Breast epithelium (tissue), 4 donors: ENCODE measurements at regions not wholly inside any gene's neighbourhood (a gene's known extent, or its start where the extent isn't known, plus 50 kb on each side); places are given as distances from the start of the nearest gene placed in this dataset.
A peak's percentile ranks its signal among the peaks of the same experiment; 100 is the strongest.

Source experiments
- DNase-seq, 2 donors: peaks; one replicate each; pipeline ENCODE4 v3.0.0-alpha.2; 2019; ENCODE audit warnings: low spot score in 2 of 2
- H3K27ac ChIP-seq, 2 donors: fragments of 200-600 bp; sonication (generic) in 1 of 2; one replicate each; pipeline ENCODE4 v1.5.1; 2016 to 2019; ENCODE audit warnings: mild to moderate bottlenecking in 1 of 2
- H3K27me3 ChIP-seq, 2 donors: fragments of 200-600 bp; sonication (generic) in 1 of 2; one replicate each; pipeline versions ENCODE4 v1.5.1 to v1.6.0; 2017 to 2019; ENCODE audit warnings: control low read depth in 1 of 2, mild to moderate bottlenecking in 1 of 2
- H3K36me3 ChIP-seq: fragments of 200-600 bp; one replicate; pipeline ENCODE4 v1.5.1; 2019
- H3K4me1 ChIP-seq, 2 donors: fragments of 200-600 bp; sonication (generic); one replicate each; pipeline ENCODE4 v1.5.1; 2016 to 2019; ENCODE audit warnings: control low read depth in 1 of 2
- H3K4me3 ChIP-seq, 3 donors: fragments of 200-600 bp; sonication (generic); 1 replicate in 2 of 3; 2 replicates in 1 of 3; pipeline ENCODE4 v1.5.1; 2016 to 2019; ENCODE audit warnings: mild to moderate bottlenecking in 3 of 3, moderate library complexity in 2 of 3
- H3K9me3 ChIP-seq, 2 donors: fragments of 200-600 bp; sonication (generic) in 1 of 2; one replicate each; pipeline ENCODE4 v1.5.1; 2016 to 2019; ENCODE audit warnings: control low read depth in 1 of 2
- POLR2A ChIP-seq: fragments of 450-650 bp; IDR thresholded peaks from one replicate; pipeline ENCODE4 v1.6.1; 2016; ENCODE audit warnings: antibody characterized with exemption, mild to moderate bottlenecking, moderate library complexity
- POLR2AphosphoS5 ChIP-seq, 3 donors: sonication (generic); formaldehyde crosslinking; IDR thresholded peaks; one replicate each; pipeline ENCODE4 v1.6.1; 2017; ENCODE audit warnings: antibody characterized with exemption in 3 of 3
- intact Hi-C: fragments of 100-400 bp; cut with DNase I; formaldehyde crosslinking; loops from one replicate; pipeline ENCODE4 v1.15.1; 2023; ENCODE audit warnings: low total_unique reads
- TF ChIP-seq, protein P1 (sequence below), 3 donors: fragments of 450-650 bp; IDR thresholded peaks; one replicate each; pipeline ENCODE4 v1.5.1; 2016 to 2017; ENCODE audit warnings: antibody characterized with exemption in 3 of 3, mild to moderate bottlenecking in 3 of 3, moderate library complexity in 3 of 3

DNA sequence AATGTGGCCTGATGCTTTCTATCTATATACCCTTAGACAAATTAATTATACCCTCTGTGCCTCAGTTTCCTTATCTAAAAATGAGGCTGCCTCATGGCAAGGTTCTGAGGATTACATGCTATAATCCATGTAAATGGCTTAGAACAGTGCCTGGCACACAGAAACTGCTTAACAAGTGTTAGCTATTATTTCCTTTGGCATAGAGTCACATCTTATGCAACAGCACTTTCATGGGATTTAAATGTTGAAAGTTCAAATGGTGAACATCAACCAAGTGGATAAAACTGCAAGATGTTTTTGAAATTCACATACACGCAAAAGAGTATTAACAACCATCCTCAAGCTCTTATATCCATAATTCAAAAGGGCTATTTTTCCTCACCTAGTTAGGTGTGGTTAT is 202.8 kb upstream of the JAG1 start:
- Histone ChIP-seq H3K4me1 (no peaks in the 10 kb centered on the region), H3K9me3 (no peaks in the 10 kb centered on the region), H3K36me3 (no peaks in the 10 kb centered on the region), H3K27me3 (no peaks in the 10 kb centered on the region), H3K27ac (no peak overlapping the region), H3K4me3 (no peak overlapping the region)
- DNase-seq, result no peak
- TF ChIP-seq, protein P1, sequence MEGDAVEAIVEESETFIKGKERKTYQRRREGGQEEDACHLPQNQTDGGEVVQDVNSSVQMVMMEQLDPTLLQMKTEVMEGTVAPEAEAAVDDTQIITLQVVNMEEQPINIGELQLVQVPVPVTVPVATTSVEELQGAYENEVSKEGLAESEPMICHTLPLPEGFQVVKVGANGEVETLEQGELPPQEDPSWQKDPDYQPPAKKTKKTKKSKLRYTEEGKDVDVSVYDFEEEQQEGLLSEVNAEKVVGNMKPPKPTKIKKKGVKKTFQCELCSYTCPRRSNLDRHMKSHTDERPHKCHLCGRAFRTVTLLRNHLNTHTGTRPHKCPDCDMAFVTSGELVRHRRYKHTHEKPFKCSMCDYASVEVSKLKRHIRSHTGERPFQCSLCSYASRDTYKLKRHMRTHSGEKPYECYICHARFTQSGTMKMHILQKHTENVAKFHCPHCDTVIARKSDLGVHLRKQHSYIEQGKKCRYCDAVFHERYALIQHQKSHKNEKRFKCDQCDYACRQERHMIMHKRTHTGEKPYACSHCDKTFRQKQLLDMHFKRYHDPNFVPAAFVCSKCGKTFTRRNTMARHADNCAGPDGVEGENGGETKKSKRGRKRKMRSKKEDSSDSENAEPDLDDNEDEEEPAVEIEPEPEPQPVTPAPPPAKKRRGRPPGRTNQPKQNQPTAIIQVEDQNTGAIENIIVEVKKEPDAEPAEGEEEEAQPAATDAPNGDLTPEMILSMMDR (IDR thresholded peaks at IDR 0.05), result no peak
- no peak for TF ChIP-seq POLR2A
- no peak for TF ChIP-seq POLR2AphosphoS5 (IDR thresholded peaks at IDR 0.05)
- intact Hi-C loops, result no loop called here

DNA sequence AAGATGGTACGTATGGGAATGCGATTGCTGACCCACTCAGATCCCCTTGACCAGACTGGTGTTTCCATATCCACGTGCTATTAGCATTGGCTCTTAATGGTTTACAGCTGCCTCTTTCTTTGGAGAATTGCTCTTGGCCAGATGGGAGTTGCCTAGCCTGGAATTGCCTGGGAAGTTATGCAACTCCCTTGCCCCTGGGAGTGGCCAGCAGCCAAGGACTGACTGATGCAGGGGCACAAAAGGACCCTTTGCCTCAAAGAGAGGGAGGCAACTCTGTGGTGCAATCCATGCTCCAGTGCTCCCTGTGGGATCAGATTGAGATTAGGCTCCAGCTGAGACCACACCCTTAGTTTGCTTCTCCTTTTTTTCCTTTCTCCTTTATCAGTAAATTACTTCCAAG is 203.5 kb upstream of the JAG1 start:
- no peaks in the 10 kb centered on the region for H3K36me3 ChIP-seq
- no peaks in the 10 kb centered on the region for H3K9me3 ChIP-seq
- H3K27me3 ChIP-seq, result no peaks in the 10 kb centered on the region
- H3K4me1 ChIP-seq, result no peaks in the 10 kb centered on the region
- intact Hi-C loops, result no loop called here
- DNase-seq, result no peak
- peak in 1 of 3 donors; percentile 21 for TF ChIP-seq POLR2AphosphoS5 (IDR thresholded peaks at IDR 0.05)
- TF ChIP-seq, protein P1 (IDR thresholded peaks at IDR 0.05), result no peak
- no peak overlapping the region for H3K4me3 ChIP-seq
- no peak overlapping the region for H3K27ac ChIP-seq

DNA sequence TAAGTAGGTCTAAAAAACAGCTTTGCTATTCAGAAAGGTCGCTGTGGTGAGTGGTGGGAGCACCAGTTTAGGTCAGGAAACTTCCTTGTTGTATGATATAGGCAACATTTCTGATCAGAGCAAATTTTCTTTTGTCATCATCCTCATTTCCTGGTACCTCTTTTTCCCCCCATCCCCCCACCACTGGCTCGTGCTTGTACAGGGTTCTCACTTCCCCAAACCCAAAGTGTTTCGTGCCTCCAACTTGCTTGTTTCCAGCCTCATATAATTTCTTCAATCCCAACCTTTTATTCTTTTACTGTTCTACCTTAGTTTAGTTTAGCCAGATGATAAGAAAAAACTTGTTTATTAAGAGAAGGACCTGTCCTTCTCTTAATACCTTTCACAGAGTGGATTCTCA is 209.4 kb upstream of the JAG1 start:
- no peak overlapping the region for H3K4me3 ChIP-seq
- intact Hi-C loops, result no loop called here
- no peaks in the 10 kb centered on the region for H3K36me3 ChIP-seq
- H3K4me1 ChIP-seq, result no peaks in the 10 kb centered on the region
- no peaks in the 10 kb centered on the region for H3K9me3 ChIP-seq
- no peak for DNase-seq
- H3K27me3 ChIP-seq, result no peaks in the 10 kb centered on the region
- TF ChIP-seq, protein P1 (IDR thresholded peaks at IDR 0.05), result no peak
- TF ChIP-seq POLR2A (no peak), POLR2AphosphoS5 (IDR thresholded peaks at IDR 0.05) (no peak)
- H3K27ac ChIP-seq, result no peak overlapping the region

DNA sequence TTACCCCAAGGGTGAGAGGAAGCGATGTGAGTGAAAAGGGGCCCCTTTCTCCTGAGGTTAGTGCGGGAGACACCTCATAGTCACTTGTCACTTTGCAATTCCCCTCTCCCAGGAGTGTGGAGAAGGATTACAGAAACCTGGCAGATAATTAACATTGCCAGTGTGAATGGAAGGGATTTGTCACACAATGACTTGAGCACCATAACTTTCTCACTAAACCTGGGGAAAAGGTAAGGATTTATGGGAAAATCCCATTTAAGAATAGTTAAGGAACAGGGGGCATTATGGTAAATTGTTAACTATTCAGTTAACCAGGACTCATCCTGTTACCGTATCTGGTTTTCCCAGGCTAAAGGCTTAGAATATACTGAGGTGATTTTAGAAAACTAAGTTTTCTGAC is 219.5 kb upstream of the JAG1 start:
- no peak overlapping the region for H3K27ac ChIP-seq
- H3K36me3 ChIP-seq, result no peaks in the 10 kb centered on the region
- no peak for DNase-seq
- H3K9me3 ChIP-seq, result no peaks in the 10 kb centered on the region
- H3K4me3 ChIP-seq, result no peak overlapping the region
- no peaks in the 10 kb centered on the region for H3K27me3 ChIP-seq
- intact Hi-C loops, result no loop called here
- TF ChIP-seq, protein P1 (IDR thresholded peaks at IDR 0.05), result no peak
- TF ChIP-seq POLR2AphosphoS5 (IDR thresholded peaks at IDR 0.05) (no peak), POLR2A (no peak)
- no peaks in the 10 kb centered on the region for H3K4me1 ChIP-seq

DNA sequence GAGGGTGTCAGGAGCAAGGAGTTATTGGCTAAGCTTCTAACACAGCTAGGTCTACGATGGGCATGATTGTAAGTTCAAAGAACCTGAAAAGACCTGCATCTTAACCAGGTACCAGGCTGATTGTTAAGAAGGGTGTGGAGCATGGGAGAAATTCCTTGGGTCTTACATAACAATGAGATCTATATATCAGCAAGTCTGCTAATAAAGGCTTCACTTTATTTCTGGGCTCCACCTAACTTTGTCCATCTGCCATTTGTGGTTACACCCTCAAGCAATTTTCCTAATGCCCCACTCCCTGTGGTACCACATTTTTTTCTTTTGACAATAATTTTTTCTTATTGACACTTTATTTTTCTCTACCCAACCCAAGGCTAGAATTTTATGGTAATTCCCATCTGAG is 223.5 kb upstream of the JAG1 start:
- intact Hi-C loops, result no loop called here
- Histone ChIP-seq H3K27me3 (no peaks in the 10 kb centered on the region), H3K36me3 (no peaks in the 10 kb centered on the region), H3K4me1 (no peaks in the 10 kb centered on the region), H3K9me3 (no peaks in the 10 kb centered on the region), H3K27ac (no peak overlapping the region), H3K4me3 (no peak overlapping the region)
- TF ChIP-seq, protein P1 (IDR thresholded peaks at IDR 0.05), result no peak
- no peak for DNase-seq
